ENCODE measurements at regions not wholly inside any gene's neighbourhood (a gene's known extent, or its start where the extent isn't known, plus 50 kb on each side); places are given as distances from the start of the nearest gene placed in this dataset.
A peak's percentile ranks its signal among the peaks of the same experiment; 100 is the strongest.

DNA sequence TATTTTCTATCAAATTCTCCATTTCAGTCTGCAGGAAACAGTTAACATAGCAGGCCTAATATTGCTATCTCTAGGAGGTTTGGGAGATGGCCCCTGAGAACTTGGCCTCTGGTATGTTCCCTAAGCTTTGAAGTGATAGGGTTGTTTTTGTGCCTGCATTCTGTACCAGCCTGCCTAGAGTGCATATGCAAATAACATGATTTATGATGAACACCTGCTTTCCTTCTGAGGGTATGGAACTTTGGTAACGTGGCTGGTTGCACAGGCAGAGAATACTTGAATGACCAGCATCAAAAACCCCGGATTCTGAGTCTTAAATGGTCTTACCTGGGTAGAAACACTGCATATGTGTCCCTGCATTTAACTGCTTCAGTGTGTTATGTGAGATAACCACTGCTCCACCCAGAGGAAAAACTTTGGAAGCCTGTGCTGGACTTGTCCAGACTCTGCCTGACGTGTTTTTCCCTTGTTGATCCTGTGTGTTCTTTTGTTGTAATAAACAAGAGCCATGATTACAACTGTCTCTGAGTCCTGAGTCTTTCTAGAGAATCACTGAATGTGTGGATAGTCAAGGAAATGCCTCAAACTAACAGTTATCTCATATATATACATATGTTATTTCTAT is 111.3 kb upstream of the ABCA1 start:
- no peaks in the 10 kb centered on the region for H3K9me3 ChIP-seq (ENCODE audit: control insufficient read depth, insufficient read depth, low read depth, low read length)
- ChIA-PET POLR2A (no interaction called here), CTCF (no interaction called here)
- no peak overlapping the region for H3K4me3 ChIP-seq (ENCODE audit: low read depth, low read length)
- no peak overlapping the region for H3K27ac ChIP-seq (ENCODE audit: extremely low read depth, low read depth, low read length)
- H3K36me3 ChIP-seq (ENCODE audit: control insufficient read depth in 2 of 2, insufficient read depth in 1 of 2, low read length in 2 of 2): no peaks in the 10 kb centered on the region
- no peaks in the 10 kb centered on the region for H3K4me1 ChIP-seq (ENCODE audit: control insufficient read depth, insufficient read depth, low read length)
- TF ChIP-seq ZNF155 (tag by site-specific recombination; IDR thresholded peaks at IDR 0.05): no peak
- no peak for TF ChIP-seq ZIC2 (tag by site-specific recombination; IDR thresholded peaks at IDR 0.05)
- TF ChIP-seq ZNF184 (tag by site-specific recombination; IDR thresholded peaks at IDR 0.05): no peak
- no peak for TF ChIP-seq ZNF239 (tag by site-specific recombination; IDR thresholded peaks at IDR 0.05)
- no peak for TF ChIP-seq ZNF596 (tag by site-specific recombination; IDR thresholded peaks at IDR 0.05)
- TF ChIP-seq ZNF394 (tag by site-specific recombination; IDR thresholded peaks at IDR 0.05; ENCODE audit: borderline replicate concordance): no peak
- TF ChIP-seq YY1 (tag by site-specific recombination; IDR thresholded peaks at IDR 0.05): no peak
- no peak for TF ChIP-seq SP2 (tag by site-specific recombination; IDR thresholded peaks at IDR 0.05)
- no peak for TF ChIP-seq ZBTB21 (tag by site-specific recombination; IDR thresholded peaks at IDR 0.05)
- TF ChIP-seq ZNF157 (tag by site-specific recombination; IDR thresholded peaks at IDR 0.05): no peak
- no peak for TF ChIP-seq OSR2 (tag by site-specific recombination; IDR thresholded peaks at IDR 0.05)
- TF ChIP-seq, protein P1, sequence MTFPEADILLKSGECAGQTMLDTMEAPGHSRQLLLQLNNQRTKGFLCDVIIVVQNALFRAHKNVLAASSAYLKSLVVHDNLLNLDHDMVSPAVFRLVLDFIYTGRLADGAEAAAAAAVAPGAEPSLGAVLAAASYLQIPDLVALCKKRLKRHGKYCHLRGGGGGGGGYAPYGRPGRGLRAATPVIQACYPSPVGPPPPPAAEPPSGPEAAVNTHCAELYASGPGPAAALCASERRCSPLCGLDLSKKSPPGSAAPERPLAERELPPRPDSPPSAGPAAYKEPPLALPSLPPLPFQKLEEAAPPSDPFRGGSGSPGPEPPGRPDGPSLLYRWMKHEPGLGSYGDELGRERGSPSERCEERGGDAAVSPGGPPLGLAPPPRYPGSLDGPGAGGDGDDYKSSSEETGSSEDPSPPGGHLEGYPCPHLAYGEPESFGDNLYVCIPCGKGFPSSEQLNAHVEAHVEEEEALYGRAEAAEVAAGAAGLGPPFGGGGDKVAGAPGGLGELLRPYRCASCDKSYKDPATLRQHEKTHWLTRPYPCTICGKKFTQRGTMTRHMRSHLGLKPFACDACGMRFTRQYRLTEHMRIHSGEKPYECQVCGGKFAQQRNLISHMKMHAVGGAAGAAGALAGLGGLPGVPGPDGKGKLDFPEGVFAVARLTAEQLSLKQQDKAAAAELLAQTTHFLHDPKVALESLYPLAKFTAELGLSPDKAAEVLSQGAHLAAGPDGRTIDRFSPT (tag by site-specific recombination; IDR thresholded peaks at IDR 0.05): no peak
- no peak for TF ChIP-seq SCRT2 (tag by site-specific recombination; IDR thresholded peaks at IDR 0.05)
- no peak for TF ChIP-seq ZNF510 (tag by site-specific recombination; IDR thresholded peaks at IDR 0.05; ENCODE audit: insufficient replicate concordance)
- TF ChIP-seq, protein P2, sequence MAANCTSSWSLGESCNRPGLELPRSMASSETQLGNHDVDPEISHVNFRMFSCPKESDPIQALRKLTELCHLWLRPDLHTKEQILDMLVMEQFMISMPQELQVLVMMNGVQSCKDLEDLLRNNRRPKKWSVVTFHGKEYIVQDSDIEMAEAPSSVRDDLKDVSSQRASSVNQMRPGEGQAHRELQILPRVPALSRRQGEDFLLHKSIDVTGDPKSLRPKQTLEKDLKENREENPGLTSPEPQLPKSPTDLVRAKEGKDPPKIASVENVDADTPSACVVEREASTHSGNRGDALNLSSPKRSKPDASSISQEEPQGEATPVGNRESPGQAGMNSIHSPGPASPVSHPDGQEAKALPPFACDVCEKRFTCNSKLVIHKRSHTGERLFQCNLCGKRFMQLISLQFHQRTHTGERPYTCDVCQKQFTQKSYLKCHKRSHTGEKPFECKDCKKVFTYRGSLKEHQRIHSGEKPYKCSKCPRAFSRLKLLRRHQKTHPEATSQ (tag by site-specific recombination; IDR thresholded peaks at IDR 0.05): no peak
- TF ChIP-seq ZNF558 (tag by site-specific recombination; IDR thresholded peaks at IDR 0.05): no peak
- TF ChIP-seq KLF16 (tag by site-specific recombination; IDR thresholded peaks at IDR 0.05): no peak

DNA sequence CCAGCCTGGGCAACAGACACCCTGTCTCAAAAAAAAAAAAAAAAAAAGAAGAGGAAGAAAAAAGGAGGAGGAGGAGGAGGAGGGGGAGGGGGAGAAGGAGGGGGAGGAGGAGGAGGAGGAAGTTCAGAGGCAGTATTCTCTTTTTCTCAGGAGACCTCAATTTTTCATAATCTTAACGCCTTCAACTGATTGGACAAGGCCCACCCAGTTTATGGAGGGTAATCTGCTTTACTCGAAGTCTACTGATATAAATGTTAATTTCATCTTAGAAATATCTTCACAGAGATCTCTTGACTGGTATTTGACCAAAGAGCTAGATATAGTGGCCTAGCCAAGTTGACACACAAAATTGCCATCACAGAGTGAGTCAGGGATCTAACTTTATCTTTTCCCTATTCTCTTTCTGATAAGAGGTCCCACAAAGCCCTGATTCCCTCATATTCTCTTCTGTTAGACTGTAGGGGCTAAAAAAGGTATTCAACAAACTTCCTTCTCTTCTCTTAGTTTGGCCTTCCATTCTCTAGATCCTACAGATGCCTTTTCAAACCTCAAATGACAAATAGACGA is 115.5 kb upstream of the ABCA1 start:
- no peak for TF ChIP-seq ZNF658 (tag by site-specific recombination; IDR thresholded peaks at IDR 0.05)
- peak; percentile 92 for TF ChIP-seq ZNF10 (tag by site-specific recombination; IDR thresholded peaks at IDR 0.05)
- no peak for TF ChIP-seq YY2 (tag by site-specific recombination; IDR thresholded peaks at IDR 0.05)
- ChIA-PET POLR2A (interaction anchor here (0.6 kb wide), 1 partner anchor 8 kb away, joined by 5 read pairs; no protein-coding TSS in a partner anchor), CTCF (interaction anchor here (0.5 kb wide), 1 partner anchor 80 kb away, joined by 3 read pairs; no protein-coding TSS in a partner anchor)
- Histone ChIP-seq H3K9me3 (ENCODE audit: control insufficient read depth, insufficient read depth, low read depth, low read length) (no peaks in the 10 kb centered on the region), H3K4me3 (ENCODE audit: low read depth, low read length) (no peak overlapping the region), H3K36me3 (ENCODE audit: control insufficient read depth in 2 of 2, insufficient read depth in 1 of 2, low read length in 2 of 2) (no peaks in the 10 kb centered on the region), H3K27ac (ENCODE audit: extremely low read depth, low read depth, low read length) (no peak overlapping the region), H3K4me1 (ENCODE audit: control insufficient read depth, insufficient read depth, low read length) (no peaks in the 10 kb centered on the region)

DNA sequence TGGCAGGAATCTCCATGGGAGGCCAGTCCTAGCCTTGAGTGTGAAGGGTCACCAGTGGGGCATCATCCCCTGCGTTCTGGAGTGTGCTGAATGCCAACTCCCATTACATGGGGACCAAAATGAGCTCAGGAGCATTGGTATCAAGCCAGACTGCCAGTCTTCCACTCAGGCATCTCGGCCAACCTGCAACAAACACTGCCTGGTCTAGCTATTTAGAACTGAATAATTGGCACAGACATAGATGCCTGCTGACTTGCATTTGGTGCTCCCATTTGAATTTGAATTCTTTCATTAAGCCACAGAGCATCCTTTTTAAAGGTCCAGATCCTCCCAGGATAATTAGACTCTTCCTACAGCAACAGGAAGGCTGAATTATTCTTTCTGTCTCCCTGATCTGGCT is 116.6 kb upstream of the ABCA1 start:
- no peak overlapping the region for H3K27ac ChIP-seq (ENCODE audit: extremely low read depth, low read depth, low read length)
- ChIA-PET POLR2A (no interaction called here), CTCF (no interaction called here)
- no peaks in the 10 kb centered on the region for H3K9me3 ChIP-seq (ENCODE audit: control insufficient read depth, insufficient read depth, low read depth, low read length)
- H3K4me3 ChIP-seq (ENCODE audit: low read depth, low read length): no peak overlapping the region
- no peaks in the 10 kb centered on the region for H3K36me3 ChIP-seq (ENCODE audit: control insufficient read depth in 2 of 2, insufficient read depth in 1 of 2, low read length in 2 of 2)
- no peaks in the 10 kb centered on the region for H3K4me1 ChIP-seq (ENCODE audit: control insufficient read depth, insufficient read depth, low read length)
- TF ChIP-seq ZNF571 (tag by site-specific recombination; IDR thresholded peaks at IDR 0.05) (no peak), MYNN (tag by site-specific recombination; IDR thresholded peaks at IDR 0.05; ENCODE audit: borderline replicate concordance) (no peak), ZNF623 (tag by site-specific recombination; IDR thresholded peaks at IDR 0.05) (no peak), ZNF211 (tag by site-specific recombination; IDR thresholded peaks at IDR 0.05; ENCODE audit: low read depth) (no peak), ZNF677 (tag by site-specific recombination; IDR thresholded peaks at IDR 0.05) (no peak), ZNF311 (tag by site-specific recombination; IDR thresholded peaks at IDR 0.05; ENCODE audit: borderline replicate concordance) (no peak), KLF9 (tag by site-specific recombination; IDR thresholded peaks at IDR 0.05; ENCODE audit: low read depth) (no peak), ZNF341 (tag by site-specific recombination; IDR thresholded peaks at IDR 0.05; ENCODE audit: low read depth) (no peak), ZNF10 (tag by site-specific recombination; IDR thresholded peaks at IDR 0.05) (no peak), SALL2 (tag by site-specific recombination; IDR thresholded peaks at IDR 0.05; ENCODE audit: borderline replicate concordance) (no peak)
- TF ChIP-seq, protein P3, sequence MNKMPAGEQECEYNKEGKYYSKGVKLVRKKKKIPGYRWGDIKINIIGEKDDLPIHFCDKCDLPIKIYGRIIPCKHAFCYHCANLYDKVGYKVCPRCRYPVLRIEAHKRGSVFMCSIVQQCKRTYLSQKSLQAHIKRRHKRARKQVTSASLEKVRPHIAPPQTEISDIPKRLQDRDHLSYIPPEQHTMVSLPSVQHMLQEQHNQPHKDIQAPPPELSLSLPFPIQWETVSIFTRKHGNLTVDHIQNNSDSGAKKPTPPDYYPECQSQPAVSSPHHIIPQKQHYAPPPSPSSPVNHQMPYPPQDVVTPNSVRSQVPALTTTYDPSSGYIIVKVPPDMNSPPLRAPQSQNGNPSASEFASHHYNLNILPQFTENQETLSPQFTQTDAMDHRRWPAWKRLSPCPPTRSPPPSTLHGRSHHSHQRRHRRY (tag by site-specific recombination; IDR thresholded peaks at IDR 0.05): no peak
